PC-3 (cell line): ENCODE measurements at regions not wholly inside any gene's neighbourhood (a gene's known extent, or its start where the extent isn't known, plus 50 kb on each side); places are given as distances from the start of the nearest gene placed in this dataset.

ENCODE experiments used
- ATAC-seq: fragments of 200-7000 bp; cut with Tn5 transposase; 2 replicates; pipeline ENCODE4 v1.9.1; 2020; ENCODE audit warnings: mild to moderate bottlenecking, moderate library complexity
- BruUV-seq: library from RNA; stranded (reverse); fragments of 400-500 nt; replicated peaks from 2 replicates; lab custom pipeline; 2021; lab: Mats Ljungman, UMichigan
- CTCF ChIA-PET: fragments of 300-600 bp; sonication (Branson Sonifier 250); formaldehyde crosslinking; loops from one replicate; lab custom pipeline; 2022; ENCODE audit warnings: antibody characterized with exemption; lab: Charles Lee
- POLR2A ChIA-PET: fragments of 300-600 bp; sonication (Branson Sonifier 250); formaldehyde crosslinking; loops from one replicate; lab custom pipeline; 2022; ENCODE audit warnings: antibody characterized with exemption; ENCODE audit not compliant: unreplicated experiment; lab: Charles Lee
- DNase-seq: peaks from one replicate; pipeline ENCODE4 v3.0.0-alpha.2; 2015
- H2AFZ ChIP-seq: fragments of 300-600 bp; sonication (generic); 2 replicates; pipeline ENCODE4 v1.6.0; 2016; ENCODE audit warnings: antibody characterized with exemption, low read length
- H3F3A ChIP-seq: fragments of 300-600 bp; sonication (generic); one replicate; pipeline ENCODE4 v1.6.0; 2017; ENCODE audit warnings: antibody characterized with exemption, low read length, control low read depth, mild to moderate bottlenecking; ENCODE audit not compliant: unreplicated experiment
- H3K27ac ChIP-seq: fragments of 300-600 bp; sonication (generic); 2 replicates; pipeline ENCODE4 v1.5.1; 2016; ENCODE audit warnings: mild to moderate bottlenecking, low read length
- H3K27me3 ChIP-seq: fragments of 300-600 bp; sonication (generic); 2 replicates; pipeline ENCODE4 v1.6.1; 2016; ENCODE audit warnings: low read length, mixed read lengths
- H3K36me3 ChIP-seq: fragments of 300-600 bp; sonication (generic); 2 replicates; pipeline ENCODE4 v1.6.1; 2016; ENCODE audit warnings: low read depth, mixed run types, low read length, mixed read lengths
- H3K4me1 ChIP-seq: fragments of 300-600 bp; sonication (generic); 2 replicates; pipeline ENCODE4 v1.5.1; 2016; ENCODE audit warnings: low read length; ENCODE audit not compliant: insufficient read depth
- H3K4me2 ChIP-seq: fragments of 300-600 bp; sonication (generic); 2 replicates; pipeline ENCODE4 v1.6.0; 2016; ENCODE audit warnings: low read length
- H3K4me3 ChIP-seq: fragments of 300-600 bp; sonication (generic); 2 replicates; pipeline ENCODE4 v1.5.1; 2016; ENCODE audit warnings: mild to moderate bottlenecking, low read length, mixed read lengths
- H3K79me2 ChIP-seq: fragments of 300-600 bp; sonication (generic); 2 replicates; pipeline ENCODE4 v1.6.1; 2017; ENCODE audit warnings: low read length, mixed read lengths
- H3K9ac ChIP-seq: fragments of 300-600 bp; sonication (generic); 2 replicates; pipeline ENCODE4 v1.6.0; 2016; ENCODE audit warnings: mild to moderate bottlenecking, low read length
- H3K9me2 ChIP-seq: fragments of 300-600 bp; sonication (generic); replicated peaks from 2 replicates; pipeline ENCODE4 v1.6.1; 2016; ENCODE audit warnings: mixed run types, low read length, mixed read lengths
- H3K9me3 ChIP-seq: fragments of 300-600 bp; sonication (generic); 2 replicates; pipeline ENCODE4 v1.6.1; 2016; ENCODE audit warnings: low read length, mixed read lengths
- H4K20me1 ChIP-seq: fragments of 300-600 bp; sonication (generic); 2 replicates; pipeline ENCODE4 v1.6.1; 2016; ENCODE audit warnings: low read length, mixed read lengths
- CTCF ChIP-seq: fragments of 300-600 bp; sonication (generic); conservative IDR thresholded peaks from 2 replicates; pipeline ENCODE4 v1.5.1; 2017; ENCODE audit warnings: antibody characterized with exemption, low read depth, mild to moderate bottlenecking, low read length
- EZH2 ChIP-seq: fragments of 300-600 bp; sonication (generic); IDR thresholded peaks from one replicate; pipeline ENCODE4 v1.6.1; 2017; ENCODE audit warnings: antibody characterized with exemption, mild to moderate bottlenecking, low read length; ENCODE audit not compliant: unreplicated experiment
- EZH2phosphoT487 ChIP-seq: fragments of 300-600 bp; sonication (generic); IDR thresholded peaks from 2 replicates; pipeline ENCODE4 v1.6.1; 2018; ENCODE audit warnings: mild to moderate bottlenecking, antibody characterized with exemption, low read length, borderline replicate concordance
- intact Hi-C: fragments of 100-400 bp; cut with micrococcal nuclease; formaldehyde crosslinking; loops from 2 replicates; pipeline ENCODE4 v1.9.0; 2023

GRCh38 chr7:145497911-145498525 lies 618.6 kb upstream of the CNTNAP2 start:
- Histone ChIP-seq H3K27me3 (no peaks in the 10 kb centered on the region), H3K4me1 (no peaks in the 10 kb centered on the region), H3K4me3 (no peak overlapping the region), H3K4me2 (no peak overlapping the region), H4K20me1 (no peaks in the 10 kb centered on the region), H3K36me3 (no peaks in the 10 kb centered on the region), H3K27ac (no peak overlapping the region), H3K9ac (no peak overlapping the region), H3K9me3 (no peaks in the 10 kb centered on the region), H3K9me2 (no peaks in the 10 kb centered on the region), H2AFZ (no peak overlapping the region), H3K79me2 (no peaks in the 10 kb centered on the region), H3F3A (no peaks in the 10 kb centered on the region)
- TF ChIP-seq CTCF (no peak), EZH2phosphoT487 (no peak), EZH2 (no peak)
- no TSS peak for BruUV-seq
- ATAC-seq (peak; percentile 46; the same call in 1 of the 2 replicates), DNase-seq (peak; percentile 4)
- ChIA-PET CTCF (no interaction called here), POLR2A (no interaction called here)
- intact Hi-C loops = no loop called here

GRCh38 chr7:145490356-145490755 lies 626.2 kb upstream of the CNTNAP2 start:
- POLR2A ChIA-PET = no interaction called here
- Histone ChIP-seq H2AFZ (no peak overlapping the region), H3K4me3 (no peak overlapping the region), H3K4me2 (no peak overlapping the region), H3K9me2 (no peaks in the 10 kb centered on the region), H3K9me3 (no peaks in the 10 kb centered on the region), H3K27ac (no peak overlapping the region), H3F3A (no peaks in the 10 kb centered on the region), H4K20me1 (no peaks in the 10 kb centered on the region), H3K9ac (no peak overlapping the region), H3K27me3 (no peaks in the 10 kb centered on the region), H3K36me3 (no peaks in the 10 kb centered on the region), H3K79me2 (no peaks in the 10 kb centered on the region), H3K4me1 (no peaks in the 10 kb centered on the region)
- no TSS peak for BruUV-seq
- intact Hi-C loops = no loop called here
- DNase-seq = no peak
- CTCF ChIA-PET = no interaction called here
- no peak for ATAC-seq
- no peak for TF ChIP-seq EZH2phosphoT487
- TF ChIP-seq CTCF = no peak
- no peak for TF ChIP-seq EZH2

- H3K9me3 ChIP-seq = no peaks in the 10 kb centered on the region
- TF ChIP-seq EZH2phosphoT487 (no peak), EZH2 (no peak), CTCF (no peak)
- H3K9ac ChIP-seq = no peak overlapping the region
- no peaks in the 10 kb centered on the region for H3K4me1 ChIP-seq
- H3K9me2 ChIP-seq = no peaks in the 10 kb centered on the region
- CTCF ChIA-PET = no interaction called here
- BruUV-seq = no TSS peak
- no peak for DNase-seq
- H3K36me3 ChIP-seq = no peaks in the 10 kb centered on the region
- intact Hi-C loops = no loop called here
- POLR2A ChIA-PET = no interaction called here
- H3K79me2 ChIP-seq = no peaks in the 10 kb centered on the region
- H3K4me3 ChIP-seq = no peak overlapping the region
- no peaks in the 10 kb centered on the region for H3K27me3 ChIP-seq
- no peaks in the 10 kb centered on the region for H4K20me1 ChIP-seq
- H2AFZ ChIP-seq = no peak overlapping the region
- H3K27ac ChIP-seq = no peak overlapping the region
- no peak for ATAC-seq
- H3F3A ChIP-seq = no peaks in the 10 kb centered on the region
- no peak overlapping the region for H3K4me2 ChIP-seq
Measured at GRCh38 chr7:145489609-145490008, 627.0 kb upstream of the CNTNAP2 start.
